Activated CD8-positive, alpha-beta memory T cell treated with anti-CD3 and anti-CD28 coated beads, Interleukin-2, amount 10 ng/mL, durations not matched to agents 7 days and 5 days (primary cell): ENCODE measurements at regions not wholly inside any gene's neighbourhood (a gene's known extent, or its start where the extent isn't known, plus 50 kb on each side); places are given as distances from the start of the nearest gene placed in this dataset.

Experiments used
- ATAC-seq: fragments of 150-1000 bp; cut with Tn5 transposase; one replicate; pipeline ENCODE4 v1.10.0; 2021; ENCODE audit warnings: moderate library complexity
- CTCF ChIA-PET: fragments of 350-600 bp; sonication (Branson Sonifier 250); formaldehyde crosslinking; loops from one replicate; lab custom pipeline; 2021; ENCODE audit warnings: antibody characterized with exemption; lab: Charles Lee
- DNase-seq: peaks from one replicate; pipeline ENCODE4 v3.0.0-alpha.2; 2020
- H3K27ac Mint-ChIP-seq: one replicate; pipeline ENCODE4 v1.8.0; 2021; ENCODE audit warnings: mild to moderate bottlenecking, mixed read lengths
- H3K27me3 Mint-ChIP-seq: one replicate; pipeline ENCODE4 v1.8.0; 2021; ENCODE audit warnings: mixed read lengths
- H3K36me3 Mint-ChIP-seq: one replicate; pipeline ENCODE4 v1.8.0; 2021; ENCODE audit warnings: mild to moderate bottlenecking, mixed read lengths
- H3K4me1 Mint-ChIP-seq: one replicate; pipeline ENCODE4 v1.8.0; 2021; ENCODE audit warnings: mixed read lengths
- H3K4me3 Mint-ChIP-seq: one replicate; pipeline ENCODE4 v1.8.0; 2021; ENCODE audit warnings: mild to moderate bottlenecking, moderate library complexity, mixed read lengths
- H3K9me3 Mint-ChIP-seq: one replicate; pipeline ENCODE4 v1.8.0; 2022; ENCODE audit warnings: low read depth, mixed read lengths

DNA sequence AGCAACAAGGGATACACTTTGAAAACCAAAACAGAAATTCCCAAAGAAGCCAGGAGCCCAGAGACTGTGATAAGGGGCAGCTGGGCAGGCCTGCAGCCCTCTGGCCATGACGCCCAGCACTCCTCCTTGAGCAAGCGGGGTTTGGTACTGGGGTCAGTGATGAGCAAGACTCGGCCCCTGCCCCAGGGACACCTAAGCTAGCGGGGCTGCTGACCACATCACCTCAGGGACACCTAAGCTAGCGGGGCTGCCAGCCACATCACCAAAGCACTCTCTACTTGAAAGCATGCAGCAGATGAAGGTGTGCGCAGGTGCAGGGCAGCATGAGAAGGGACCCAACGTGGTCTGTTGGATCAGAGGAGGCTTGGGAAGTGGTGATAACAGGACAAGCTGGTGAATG lies 108.0 kb upstream of the PPP2R2D start:
- no peaks in the 10 kb centered on the region for H3K27me3 Mint-ChIP-seq
- no peak overlapping the region for H3K27ac Mint-ChIP-seq
- no peaks in the 10 kb centered on the region for H3K4me1 Mint-ChIP-seq
- no peaks in the 10 kb centered on the region for H3K36me3 Mint-ChIP-seq
- H3K9me3 Mint-ChIP-seq, result no peaks in the 10 kb centered on the region
- CTCF ChIA-PET, result no interaction called here
- ATAC-seq (no peak), DNase-seq (no peak)
- H3K4me3 Mint-ChIP-seq, result no peak overlapping the region

DNA sequence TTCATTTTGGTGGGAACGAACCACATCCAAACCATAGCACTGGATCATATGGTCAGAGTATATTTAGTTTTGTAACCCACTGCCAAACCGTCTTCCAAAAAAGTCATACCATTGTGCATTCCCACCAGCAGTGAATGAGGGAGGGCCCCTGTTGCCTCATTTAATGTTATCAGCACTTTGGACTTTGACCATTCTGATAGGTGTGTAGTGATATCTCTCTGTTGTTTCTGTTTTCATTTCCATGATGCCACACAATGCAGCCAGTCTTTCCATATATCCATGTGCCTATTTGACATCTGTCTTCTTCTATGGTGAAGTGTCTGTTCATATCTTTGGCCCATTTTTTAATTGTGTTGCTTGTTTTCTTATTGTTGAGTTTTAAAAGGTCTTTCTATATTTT lies 105.0 kb upstream of the PPP2R2D start:
- ATAC-seq, result no peak
- CTCF ChIA-PET, result no interaction called here
- H3K9me3 Mint-ChIP-seq, result peaks cover 7% of the 10 kb centered on the region
- no peak overlapping the region for H3K4me3 Mint-ChIP-seq
- no peaks in the 10 kb centered on the region for H3K4me1 Mint-ChIP-seq
- no peak for DNase-seq
- H3K36me3 Mint-ChIP-seq, result no peaks in the 10 kb centered on the region
- no peaks in the 10 kb centered on the region for H3K27me3 Mint-ChIP-seq
- H3K27ac Mint-ChIP-seq, result no peak overlapping the region

DNA sequence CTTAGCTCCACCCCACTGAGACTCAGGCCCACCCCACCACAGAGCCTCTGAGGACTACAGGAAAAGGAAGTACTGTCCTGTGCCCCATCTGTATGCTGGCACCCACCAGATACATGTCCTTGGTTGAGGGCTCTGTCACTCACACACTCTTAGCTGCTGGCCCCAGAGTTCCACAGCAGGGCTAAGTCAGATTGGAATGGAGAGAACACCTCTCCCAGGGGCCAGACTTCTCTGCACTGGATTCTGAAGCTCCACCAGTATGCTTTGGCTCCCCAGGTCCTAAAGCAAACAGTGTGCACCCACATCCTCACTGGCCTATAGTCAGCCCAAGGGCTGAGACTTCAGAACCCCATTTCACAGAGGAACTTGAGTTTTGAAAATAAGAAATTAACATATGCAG lies 103.2 kb upstream of the PPP2R2D start:
- no peak for ATAC-seq
- Mint-ChIP-seq H3K4me3 (no peak overlapping the region), H3K36me3 (no peaks in the 10 kb centered on the region), H3K27ac (no peak overlapping the region), H3K27me3 (no peaks in the 10 kb centered on the region), H3K4me1 (no peaks in the 10 kb centered on the region), H3K9me3 (peaks cover 7% of the 10 kb centered on the region)
- CTCF ChIA-PET, result no interaction called here
- no peak for DNase-seq

DNA sequence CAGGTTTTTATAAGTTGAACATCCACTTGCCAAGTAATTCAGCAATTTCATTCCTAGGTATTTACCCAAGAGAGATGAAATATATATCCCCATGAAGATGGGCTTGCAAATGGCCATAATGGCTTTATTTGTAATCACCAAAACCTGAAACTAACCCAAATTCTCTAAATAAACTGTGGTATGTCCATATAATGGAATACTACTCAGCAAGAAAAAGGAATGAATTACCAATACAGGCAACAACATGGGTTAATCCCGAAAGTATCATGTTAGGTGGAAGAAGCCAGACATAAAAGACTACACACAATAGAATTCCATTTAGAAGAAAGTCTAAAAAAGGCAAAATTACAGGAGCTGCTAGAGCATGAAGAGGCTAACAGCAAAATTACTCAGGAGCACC lies 101.4 kb upstream of the PPP2R2D start:
- H3K9me3 Mint-ChIP-seq, result peaks cover 7% of the 10 kb centered on the region
- ATAC-seq, result no peak
- H3K4me3 Mint-ChIP-seq, result no peak overlapping the region
- no peak for DNase-seq
- H3K27me3 Mint-ChIP-seq, result no peaks in the 10 kb centered on the region
- H3K27ac Mint-ChIP-seq, result no peak overlapping the region
- H3K4me1 Mint-ChIP-seq, result no peaks in the 10 kb centered on the region
- CTCF ChIA-PET, result no interaction called here
- H3K36me3 Mint-ChIP-seq, result no peaks in the 10 kb centered on the region

DNA sequence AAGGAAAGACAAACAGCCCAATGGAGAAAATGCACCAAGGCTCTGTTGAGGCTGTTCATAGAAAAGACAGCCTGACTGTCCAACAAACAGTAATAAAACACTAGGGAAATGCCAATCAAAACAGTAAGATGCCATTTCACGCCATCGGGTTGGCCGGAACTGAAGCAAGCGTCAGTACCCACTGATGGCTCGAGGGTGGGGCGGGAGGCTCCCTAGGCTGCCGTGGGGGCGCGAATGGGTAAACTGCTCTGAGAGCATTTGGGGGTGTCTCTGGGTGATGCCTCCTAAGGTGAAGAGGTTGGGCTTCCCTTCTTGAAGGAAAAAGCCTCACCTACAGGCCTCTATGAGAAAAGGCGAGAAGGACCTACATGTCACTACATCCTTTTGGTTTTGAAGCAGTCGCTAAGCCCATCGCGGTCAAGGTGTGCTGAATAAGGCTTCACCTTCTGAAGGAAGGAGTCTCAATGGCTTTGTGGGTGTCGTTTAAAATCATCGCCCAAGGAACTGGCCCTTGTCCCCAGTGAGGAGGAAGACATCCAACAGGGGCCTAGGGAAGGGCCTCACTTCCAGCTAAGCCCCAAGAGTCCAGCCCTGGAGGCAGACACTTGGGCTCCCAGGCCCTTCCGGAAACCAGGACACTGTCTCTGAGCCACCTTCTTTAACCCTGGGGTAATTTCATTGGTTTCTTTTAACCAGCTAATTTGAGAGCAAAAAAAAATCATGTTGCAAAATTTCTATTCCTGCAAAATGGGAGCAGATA lies 98.5 kb upstream of the PPP2R2D start:
- Mint-ChIP-seq H3K27me3 (no peaks in the 10 kb centered on the region), H3K27ac (no peak overlapping the region), H3K4me1 (no peaks in the 10 kb centered on the region), H3K9me3 (peaks cover 7% of the 10 kb centered on the region), H3K4me3 (no peak overlapping the region), H3K36me3 (no peaks in the 10 kb centered on the region)
- DNase-seq (no peak), ATAC-seq (no peak)
- CTCF ChIA-PET, result no interaction called here

DNA sequence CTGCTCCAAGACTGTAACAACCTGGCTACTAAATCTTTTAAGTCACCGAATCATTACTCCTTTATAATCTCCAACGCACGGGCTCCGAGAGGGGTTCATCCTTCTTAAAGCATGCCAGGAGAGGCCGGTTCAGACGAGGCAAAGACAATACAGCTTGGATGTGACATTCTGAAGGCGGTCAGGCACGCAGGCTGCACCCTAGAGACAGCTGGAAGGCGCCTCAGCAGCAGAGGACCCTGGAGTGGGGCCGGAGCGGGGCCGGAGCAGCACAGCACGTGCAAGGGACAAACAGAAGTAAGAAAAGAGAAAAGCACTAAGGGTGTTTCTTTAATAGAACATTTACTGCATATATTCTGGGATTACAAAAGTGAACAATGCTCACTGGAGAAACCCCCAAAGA lies 97.8 kb upstream of the PPP2R2D start:
- ATAC-seq, result no peak
- no peaks in the 10 kb centered on the region for H3K27me3 Mint-ChIP-seq
- H3K36me3 Mint-ChIP-seq, result no peaks in the 10 kb centered on the region
- no peaks in the 10 kb centered on the region for H3K4me1 Mint-ChIP-seq
- no peak overlapping the region for H3K4me3 Mint-ChIP-seq
- H3K9me3 Mint-ChIP-seq, result peaks cover 7% of the 10 kb centered on the region
- CTCF ChIA-PET, result no interaction called here
- DNase-seq, result no peak
- H3K27ac Mint-ChIP-seq, result no peak overlapping the region

DNA sequence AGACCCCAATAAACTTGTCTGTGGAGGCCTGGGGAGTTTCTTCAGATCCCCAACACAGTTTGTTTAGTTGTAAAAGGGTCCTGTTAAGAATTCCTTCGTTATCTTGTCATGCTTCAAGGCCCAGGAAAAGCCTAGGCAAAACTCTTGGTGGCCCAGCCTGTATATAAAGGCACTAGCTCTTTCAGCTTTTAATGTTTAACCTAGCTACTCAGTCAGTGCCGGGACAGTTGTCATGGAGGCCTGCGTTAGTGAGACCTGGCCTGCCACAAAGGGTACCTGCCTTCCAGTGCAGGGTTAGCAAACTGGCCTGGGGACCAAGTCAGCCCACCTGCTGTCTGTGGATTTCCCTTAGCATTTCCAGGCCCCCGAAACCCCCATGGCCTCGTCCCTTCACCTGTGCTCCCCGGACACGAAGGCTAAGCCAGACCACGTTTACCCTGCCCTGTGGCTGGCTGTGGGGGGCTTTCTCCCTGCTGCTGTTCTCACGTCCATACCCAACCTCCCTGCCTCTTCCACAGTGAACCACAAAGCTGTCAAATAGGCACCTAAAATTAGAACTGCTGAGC lies 96.9 kb upstream of the PPP2R2D start:
- no peaks in the 10 kb centered on the region for H3K36me3 Mint-ChIP-seq
- CTCF ChIA-PET, result no interaction called here
- H3K4me1 Mint-ChIP-seq, result no peaks in the 10 kb centered on the region
- ATAC-seq (no peak), DNase-seq (peak; percentile 19)
- no peak overlapping the region for H3K4me3 Mint-ChIP-seq
- H3K9me3 Mint-ChIP-seq, result peaks cover 4% of the 10 kb centered on the region
- no peaks in the 10 kb centered on the region for H3K27me3 Mint-ChIP-seq
- H3K27ac Mint-ChIP-seq, result no peak overlapping the region

DNA sequence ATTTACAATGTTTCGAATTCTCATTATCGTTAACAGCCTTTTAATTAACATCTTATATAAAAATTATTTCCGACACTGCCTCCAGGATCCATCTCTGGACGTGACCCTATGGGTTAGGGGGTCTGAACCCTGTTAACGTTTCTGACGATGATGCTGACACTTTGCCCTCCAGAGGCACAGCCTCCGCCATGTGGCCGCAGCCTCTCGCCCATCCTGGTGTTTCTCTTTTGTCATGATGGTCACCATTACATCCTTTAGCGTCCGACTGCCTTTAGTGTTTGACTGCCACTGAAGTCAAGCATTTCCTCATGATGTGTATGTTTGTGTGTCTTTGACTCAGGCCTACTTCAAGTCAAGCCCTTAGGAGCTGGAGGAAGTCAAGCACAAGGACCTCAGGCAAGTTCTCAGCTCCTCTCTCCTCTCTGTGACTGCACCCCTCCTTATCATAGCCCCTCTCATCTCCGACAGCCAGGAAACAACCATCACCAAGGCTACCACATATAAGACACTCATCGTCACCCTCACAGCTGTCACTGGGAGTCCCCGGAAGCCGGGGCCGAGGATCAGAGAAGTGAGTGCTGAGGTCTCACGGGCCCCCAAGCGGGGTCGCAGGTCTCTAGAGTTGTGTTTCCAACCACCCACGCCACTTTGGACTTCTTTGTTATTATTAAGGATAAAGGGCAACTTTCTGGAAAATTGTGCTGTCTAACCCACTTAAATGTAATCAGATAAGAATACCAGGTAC lies 96.1 kb upstream of the PPP2R2D start:
- Mint-ChIP-seq H3K9me3 (peaks cover 4% of the 10 kb centered on the region), H3K27me3 (no peaks in the 10 kb centered on the region), H3K4me3 (no peak overlapping the region), H3K36me3 (no peaks in the 10 kb centered on the region), H3K27ac (no peak overlapping the region), H3K4me1 (no peaks in the 10 kb centered on the region)
- peak; percentile 9 for DNase-seq
- CTCF ChIA-PET, result no interaction called here
- ATAC-seq, result no peak

DNA sequence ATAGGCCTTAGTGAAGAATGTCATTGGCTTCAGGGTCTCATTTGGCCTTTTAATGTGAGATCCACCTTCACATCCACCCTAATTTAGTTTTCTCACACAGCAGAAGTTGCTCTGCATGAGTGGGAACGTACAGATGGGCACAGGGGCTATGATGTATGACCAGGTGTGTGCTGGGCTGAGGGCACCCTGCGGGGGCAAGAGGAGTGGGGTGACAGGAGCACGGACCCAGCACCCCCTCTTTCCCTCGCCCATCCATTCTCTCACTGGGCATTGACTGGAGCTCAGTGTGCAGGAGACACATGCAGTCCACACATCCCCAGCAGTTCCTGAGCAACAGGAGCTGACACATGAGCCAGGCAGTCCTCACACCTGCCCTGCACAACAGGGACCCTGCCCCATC lies 95.1 kb upstream of the PPP2R2D start:
- DNase-seq (no peak), ATAC-seq (no peak)
- H3K27ac Mint-ChIP-seq, result no peak overlapping the region
- no peak overlapping the region for H3K4me3 Mint-ChIP-seq
- no peaks in the 10 kb centered on the region for H3K9me3 Mint-ChIP-seq
- H3K27me3 Mint-ChIP-seq, result no peaks in the 10 kb centered on the region
- no peaks in the 10 kb centered on the region for H3K36me3 Mint-ChIP-seq
- CTCF ChIA-PET, result no interaction called here
- H3K4me1 Mint-ChIP-seq, result no peaks in the 10 kb centered on the region

DNA sequence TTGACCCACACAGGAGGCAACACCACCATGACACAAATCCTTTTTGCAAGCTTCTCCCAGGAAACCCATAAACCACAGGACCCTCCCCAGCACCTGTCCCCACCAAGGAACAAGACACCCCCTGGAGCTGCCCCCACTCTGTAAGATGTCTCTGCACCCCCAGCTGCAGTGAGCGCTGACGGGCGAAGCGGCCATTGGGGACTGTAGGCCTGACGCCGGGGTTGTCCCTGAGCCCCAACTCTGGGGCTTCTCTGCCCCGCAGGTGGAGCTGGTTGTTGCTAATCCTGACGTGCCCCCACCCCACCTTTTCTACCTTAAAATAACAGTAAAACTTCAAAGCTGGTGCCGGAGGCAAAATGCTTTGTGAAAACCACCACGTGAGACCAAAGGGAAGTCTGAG lies 94.7 kb upstream of the PPP2R2D start:
- H3K27me3 Mint-ChIP-seq, result no peaks in the 10 kb centered on the region
- ATAC-seq, result no peak

DNA sequence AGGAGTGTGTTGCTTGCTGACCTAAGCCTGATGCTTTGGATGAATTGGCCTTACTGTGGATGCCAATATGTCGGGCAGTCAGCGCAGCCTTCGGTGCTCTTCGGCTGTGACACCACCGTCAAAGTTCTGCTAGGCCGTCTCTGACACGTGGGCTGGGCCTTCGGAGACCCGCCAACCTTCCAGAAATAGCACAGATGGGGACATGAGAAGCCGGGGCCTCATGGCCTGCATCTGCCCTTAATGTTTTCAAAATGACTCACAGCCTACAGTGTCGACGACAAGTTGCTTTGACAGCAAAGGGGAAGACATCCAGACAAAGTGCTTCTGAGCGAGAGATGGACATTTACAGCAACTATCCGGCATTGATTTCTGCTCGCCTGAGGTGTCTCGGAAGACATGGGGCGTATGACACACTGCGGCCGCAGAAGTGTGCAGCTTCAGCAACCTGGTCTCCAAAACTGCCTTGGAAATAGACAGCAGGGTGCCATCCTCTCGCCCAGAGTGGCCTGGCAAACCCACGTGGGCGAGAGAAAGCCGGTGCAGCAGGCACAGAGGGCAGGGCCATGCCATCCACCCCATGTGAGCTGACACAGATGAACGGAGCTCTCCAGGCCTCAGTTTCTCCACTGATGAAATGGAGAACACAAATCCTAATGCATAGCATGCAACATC lies 94.0 kb upstream of the PPP2R2D start:
- H3K36me3 Mint-ChIP-seq, result no peaks in the 10 kb centered on the region
- ATAC-seq (no peak), DNase-seq (peak; percentile 33)
- CTCF ChIA-PET, result no interaction called here
- H3K4me3 Mint-ChIP-seq, result no peak overlapping the region
- no peaks in the 10 kb centered on the region for H3K27me3 Mint-ChIP-seq
- no peak overlapping the region for H3K27ac Mint-ChIP-seq
- H3K9me3 Mint-ChIP-seq, result no peaks in the 10 kb centered on the region
- no peaks in the 10 kb centered on the region for H3K4me1 Mint-ChIP-seq

More for the DNA sequence above, 94.7 kb upstream of the PPP2R2D start:
- CTCF ChIA-PET, result no interaction called here
- H3K36me3 Mint-ChIP-seq, result no peaks in the 10 kb centered on the region
- no peaks in the 10 kb centered on the region for H3K9me3 Mint-ChIP-seq
- no peak overlapping the region for H3K4me3 Mint-ChIP-seq
- peak; percentile 16 for DNase-seq
- no peaks in the 10 kb centered on the region for H3K4me1 Mint-ChIP-seq
- H3K27ac Mint-ChIP-seq, result no peak overlapping the region

DNA sequence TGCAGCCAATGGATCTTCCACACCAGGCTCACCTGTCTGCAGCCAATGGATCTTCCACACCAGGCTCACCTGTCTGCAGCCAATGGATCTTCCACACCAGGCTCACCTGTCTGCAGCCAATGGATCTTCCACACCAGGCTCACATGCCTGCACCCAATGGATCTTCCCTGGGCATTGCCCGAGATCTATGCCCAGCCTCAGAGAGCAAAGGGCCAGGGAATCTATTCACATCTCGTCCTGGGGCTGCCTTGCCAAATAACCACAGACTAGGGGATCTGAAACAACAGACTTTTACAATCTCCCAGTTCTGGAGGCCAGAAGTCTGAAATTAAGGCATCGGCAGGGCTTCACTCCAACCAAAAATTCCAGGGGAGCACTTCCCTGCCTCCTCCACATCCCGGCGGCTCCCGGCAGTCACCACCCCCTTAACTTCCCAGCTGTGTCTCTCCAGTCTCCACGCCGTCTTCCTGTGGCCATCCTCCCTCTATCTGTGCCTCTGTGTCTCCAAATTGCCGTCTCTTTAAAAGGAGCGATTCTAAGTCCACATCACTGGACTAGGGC lies 92.4 kb upstream of the PPP2R2D start:
- no peak overlapping the region for H3K27ac Mint-ChIP-seq
- H3K27me3 Mint-ChIP-seq, result no peaks in the 10 kb centered on the region
- H3K4me1 Mint-ChIP-seq, result no peaks in the 10 kb centered on the region
- H3K4me3 Mint-ChIP-seq, result no peak overlapping the region
- ATAC-seq, result no peak
- H3K36me3 Mint-ChIP-seq, result no peaks in the 10 kb centered on the region
- H3K9me3 Mint-ChIP-seq, result no peaks in the 10 kb centered on the region
- peak; percentile 19 for DNase-seq
- CTCF ChIA-PET, result no interaction called here

DNA sequence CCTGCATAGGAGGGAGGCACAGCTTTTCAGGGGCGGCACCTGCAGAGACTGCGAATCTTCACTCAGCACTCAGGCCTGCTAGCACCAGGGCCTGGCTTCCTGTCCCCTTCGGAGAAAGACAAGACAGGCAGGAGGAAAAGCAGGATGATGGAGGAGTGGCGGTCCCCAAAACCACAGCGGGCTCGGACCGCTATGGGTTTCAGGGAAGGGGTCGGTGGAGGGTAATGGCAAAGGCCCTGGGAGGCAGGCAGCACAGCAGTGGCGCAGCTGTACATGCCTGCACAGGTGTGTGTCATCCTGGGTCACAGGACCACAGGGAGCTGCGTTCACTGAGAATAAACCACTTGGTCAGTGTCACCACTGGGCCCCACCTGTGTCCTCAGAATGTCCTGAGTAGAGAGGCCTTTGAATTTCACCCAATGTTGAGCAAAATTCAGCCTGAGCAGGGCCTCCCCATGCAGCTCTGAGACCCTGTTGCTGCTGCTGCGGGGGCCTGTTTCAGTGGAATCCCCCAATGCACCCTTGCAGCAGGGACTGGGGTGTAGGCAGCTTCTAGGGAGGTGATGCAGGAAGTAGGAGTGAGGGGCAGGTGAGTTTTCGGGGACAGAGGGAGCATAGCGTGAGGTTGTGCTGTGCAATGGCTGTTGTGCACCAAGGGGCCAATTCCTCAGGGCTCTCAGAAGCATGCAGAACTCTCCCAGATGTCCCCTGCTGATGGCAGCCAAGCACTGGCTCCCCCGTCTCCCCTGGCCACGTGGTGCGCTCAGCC lies 90.6 kb upstream of the PPP2R2D start:
- Mint-ChIP-seq H3K27me3 (no peaks in the 10 kb centered on the region), H3K27ac (no peak overlapping the region), H3K4me3 (no peak overlapping the region), H3K36me3 (no peaks in the 10 kb centered on the region), H3K4me1 (no peaks in the 10 kb centered on the region), H3K9me3 (no peaks in the 10 kb centered on the region)
- ATAC-seq, result no peak
- DNase-seq, result peak; percentile 31
- CTCF ChIA-PET, result no interaction called here
